ENCODE measurements at regions not wholly inside any gene's neighbourhood (a gene's known extent, or its start where the extent isn't known, plus 50 kb on each side); places are given as distances from the start of the nearest gene placed in this dataset.

DNA sequence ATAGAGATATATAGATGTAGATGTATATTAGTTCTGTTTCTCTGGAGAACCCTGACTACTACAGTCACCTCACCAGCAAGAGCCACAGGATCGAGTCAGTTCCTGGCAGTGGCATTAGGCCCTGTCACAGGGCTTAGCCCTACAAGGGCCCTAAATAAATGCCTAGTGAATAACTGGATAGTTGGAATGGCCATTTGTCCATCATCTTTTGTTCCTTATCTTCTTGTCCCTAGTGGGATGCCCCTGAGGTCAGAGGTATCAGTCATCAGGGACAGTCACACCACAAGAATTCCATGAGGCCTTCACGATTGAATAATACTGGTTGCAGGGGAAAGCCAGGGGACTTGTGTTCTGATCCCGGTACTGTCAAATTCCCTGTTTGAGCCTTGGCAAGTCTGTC lies 204.9 kb upstream of the PPP2R3A start:
- DNase-seq (ENCODE audit: low read depth), result no peak
- no peak overlapping the region for H3K4me3 ChIP-seq (ENCODE audit: low read depth, low read length)
- TF ChIP-seq, protein P1, sequence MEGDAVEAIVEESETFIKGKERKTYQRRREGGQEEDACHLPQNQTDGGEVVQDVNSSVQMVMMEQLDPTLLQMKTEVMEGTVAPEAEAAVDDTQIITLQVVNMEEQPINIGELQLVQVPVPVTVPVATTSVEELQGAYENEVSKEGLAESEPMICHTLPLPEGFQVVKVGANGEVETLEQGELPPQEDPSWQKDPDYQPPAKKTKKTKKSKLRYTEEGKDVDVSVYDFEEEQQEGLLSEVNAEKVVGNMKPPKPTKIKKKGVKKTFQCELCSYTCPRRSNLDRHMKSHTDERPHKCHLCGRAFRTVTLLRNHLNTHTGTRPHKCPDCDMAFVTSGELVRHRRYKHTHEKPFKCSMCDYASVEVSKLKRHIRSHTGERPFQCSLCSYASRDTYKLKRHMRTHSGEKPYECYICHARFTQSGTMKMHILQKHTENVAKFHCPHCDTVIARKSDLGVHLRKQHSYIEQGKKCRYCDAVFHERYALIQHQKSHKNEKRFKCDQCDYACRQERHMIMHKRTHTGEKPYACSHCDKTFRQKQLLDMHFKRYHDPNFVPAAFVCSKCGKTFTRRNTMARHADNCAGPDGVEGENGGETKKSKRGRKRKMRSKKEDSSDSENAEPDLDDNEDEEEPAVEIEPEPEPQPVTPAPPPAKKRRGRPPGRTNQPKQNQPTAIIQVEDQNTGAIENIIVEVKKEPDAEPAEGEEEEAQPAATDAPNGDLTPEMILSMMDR (conservative IDR thresholded peaks at IDR 0.05; ENCODE audit: low read depth, low read length), result no peak

DNA sequence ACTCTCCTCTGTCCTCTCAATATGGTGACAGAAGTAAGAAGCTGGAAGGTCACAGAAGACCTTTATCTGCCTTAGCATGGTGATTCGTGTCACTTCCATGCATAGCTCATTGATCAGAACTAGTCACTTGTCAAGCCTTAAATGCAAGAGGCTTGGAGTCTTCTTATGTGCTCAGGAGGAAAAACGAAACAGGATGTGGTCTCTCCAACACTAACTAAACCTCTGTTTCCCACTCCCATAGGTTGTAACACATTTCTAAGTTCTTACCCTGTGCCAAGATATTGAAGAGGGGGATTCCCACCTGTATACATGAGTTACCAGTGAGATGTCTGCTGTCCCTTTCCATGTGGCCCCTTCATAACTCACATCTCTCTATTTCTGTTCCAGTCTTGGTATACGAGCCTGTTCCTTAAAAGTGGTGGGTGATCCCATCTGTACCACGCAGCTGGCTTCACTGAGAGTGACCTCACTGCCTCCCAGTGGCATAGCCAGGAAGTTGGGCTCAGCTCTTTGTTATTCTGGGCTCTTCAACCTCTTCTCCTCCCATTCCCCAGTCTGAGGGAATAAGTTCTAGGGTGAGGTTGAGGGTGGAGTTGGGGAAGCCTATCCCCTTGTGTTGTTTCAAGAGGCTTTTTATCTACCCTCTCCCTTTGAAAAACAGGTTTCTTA lies 203.2 kb upstream of the PPP2R3A start:
- H3K4me3 ChIP-seq (ENCODE audit: low read depth, low read length), result no peak overlapping the region
- no peak for DNase-seq (ENCODE audit: low read depth)
- TF ChIP-seq, protein P1 (conservative IDR thresholded peaks at IDR 0.05; ENCODE audit: low read depth, low read length), result no peak

DNA sequence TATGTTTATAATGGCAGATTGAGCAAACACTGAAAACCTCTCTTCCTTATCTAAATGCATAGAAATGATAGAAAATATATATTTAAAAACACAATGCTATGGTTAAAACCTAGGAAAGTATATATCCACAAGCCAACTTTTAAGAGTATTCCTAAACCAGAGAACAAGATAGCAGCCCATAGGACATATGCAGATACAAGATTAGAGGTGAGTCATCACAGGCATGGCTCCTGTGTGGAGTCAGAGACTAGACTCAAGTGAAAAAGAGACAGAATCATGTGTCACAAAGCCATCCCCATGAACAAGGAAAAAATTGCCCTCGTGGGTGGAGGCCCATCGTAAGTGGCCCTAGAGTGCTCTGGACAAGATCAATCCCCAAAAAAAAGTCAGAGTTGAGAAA lies 199.4 kb upstream of the PPP2R3A start:
- TF ChIP-seq, protein P1 (conservative IDR thresholded peaks at IDR 0.05; ENCODE audit: low read depth, low read length), result no peak
- H3K4me3 ChIP-seq (ENCODE audit: low read depth, low read length), result no peak overlapping the region
- no peak for DNase-seq (ENCODE audit: low read depth)

DNA sequence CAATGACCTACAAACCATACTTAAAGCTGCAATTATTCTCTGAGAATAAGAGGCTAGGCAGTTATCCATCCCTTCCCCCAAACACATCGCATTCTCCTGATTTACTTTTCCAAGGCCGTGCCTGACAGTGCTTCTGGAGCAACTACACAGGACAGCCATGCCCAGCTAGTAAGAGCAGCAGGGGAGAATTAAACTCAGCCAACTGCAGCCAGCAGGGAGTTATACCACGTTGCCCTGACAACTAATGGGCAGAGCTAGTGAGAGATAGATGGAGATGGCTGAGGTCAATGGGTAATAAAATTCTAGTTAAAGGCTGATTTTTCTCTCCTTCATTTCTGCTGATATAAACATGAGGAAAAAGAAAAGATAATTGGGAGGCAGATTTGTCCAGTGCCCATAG lies 193.8 kb upstream of the PPP2R3A start:
- no peak for DNase-seq (ENCODE audit: low read depth)
- H3K4me3 ChIP-seq (ENCODE audit: low read depth, low read length), result no peak overlapping the region
- TF ChIP-seq, protein P1 (conservative IDR thresholded peaks at IDR 0.05; ENCODE audit: low read depth, low read length), result no peak

DNA sequence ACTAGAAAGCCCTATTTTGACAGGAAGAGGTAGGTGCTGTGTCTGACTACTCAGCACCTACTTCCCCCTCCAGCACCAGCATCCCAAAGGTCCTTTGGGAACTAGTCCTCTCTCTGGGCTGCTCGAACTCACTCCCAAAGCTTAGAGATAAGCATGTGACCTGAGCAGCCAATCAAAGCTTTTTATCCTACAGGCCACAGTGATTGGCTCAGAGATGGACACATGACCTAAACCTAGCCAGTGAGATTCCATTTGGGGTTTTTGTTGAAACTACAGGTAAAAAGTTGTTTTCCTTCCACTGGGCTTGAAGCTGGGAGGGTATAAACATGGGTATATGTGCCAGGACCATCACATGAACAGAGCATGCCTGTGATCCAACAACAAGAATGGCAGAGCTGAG lies 186.5 kb upstream of the PPP2R3A start:
- H3K4me3 ChIP-seq (ENCODE audit: low read depth, low read length), result no peak overlapping the region
- no peak for DNase-seq (ENCODE audit: low read depth)
- TF ChIP-seq, protein P1 (conservative IDR thresholded peaks at IDR 0.05; ENCODE audit: low read depth, low read length), result no peak

DNA sequence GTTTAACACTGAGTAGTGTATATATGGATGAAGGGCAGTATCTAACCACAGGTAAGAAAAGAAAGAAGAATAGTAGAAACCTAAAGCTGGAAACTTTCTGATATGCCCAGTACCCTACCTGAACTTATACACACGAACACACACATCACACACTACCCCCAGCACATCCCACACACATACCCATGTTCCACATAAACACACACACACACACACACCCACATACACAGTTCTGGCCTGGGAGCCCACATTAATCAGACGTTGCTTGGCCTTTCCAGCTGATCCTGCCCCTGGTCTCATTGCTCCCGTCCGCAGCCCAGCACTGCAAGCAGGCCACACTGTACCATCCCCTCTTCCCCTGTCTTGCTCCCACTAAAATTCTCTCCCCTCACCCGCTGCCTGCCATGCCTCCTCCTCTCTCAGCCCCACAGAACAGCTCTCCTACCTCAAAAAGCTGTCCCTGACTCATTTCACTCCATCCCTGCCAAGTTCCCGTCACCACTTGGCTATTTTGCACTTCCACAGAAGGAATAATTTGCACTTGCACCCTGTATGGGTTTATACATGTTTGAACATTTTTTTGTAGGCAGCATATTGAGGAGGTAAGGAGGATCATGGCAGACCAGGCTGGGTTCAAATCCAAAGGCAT lies 185.8 kb upstream of the PPP2R3A start:
- no peak overlapping the region for H3K4me3 ChIP-seq (ENCODE audit: low read depth, low read length)
- TF ChIP-seq, protein P1 (conservative IDR thresholded peaks at IDR 0.05; ENCODE audit: low read depth, low read length), result no peak
- no peak for DNase-seq (ENCODE audit: low read depth)
